Activated CD8-positive, alpha-beta memory T cell treated with anti-CD3 and anti-CD28 coated beads, Interleukin-2, amount 50 U/mL, for 24 hours (primary cell): ENCODE measurements at regions not wholly inside any gene's neighbourhood (a gene's known extent, or its start where the extent isn't known, plus 50 kb on each side); places are given as distances from the start of the nearest gene placed in this dataset.

Source experiments
- DNase-seq: peaks from one replicate; pipeline ENCODE4 v3.0.0-alpha.2; 2020; ENCODE audit errors: extremely low read depth

DNA sequence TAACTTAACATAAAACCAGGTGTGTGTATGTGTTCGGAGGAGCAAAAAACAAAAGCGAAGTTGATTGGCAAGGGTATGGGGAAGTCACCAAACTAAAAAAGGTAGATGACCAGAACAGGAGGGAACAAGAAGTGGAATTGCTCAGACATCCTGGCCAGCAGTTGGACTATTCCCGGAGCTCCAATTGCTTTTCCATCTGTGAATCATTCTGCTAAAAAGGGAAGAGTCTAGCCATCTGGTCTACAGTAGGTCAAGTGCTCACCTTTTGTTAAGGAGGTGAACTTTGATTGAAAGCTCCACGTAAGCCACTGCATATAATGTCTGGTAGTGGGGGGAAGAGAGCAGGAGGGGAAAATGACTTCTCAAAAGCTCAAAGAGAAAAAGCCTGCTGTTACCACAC is 50.0 kb upstream of the BET1 start:
- no peak for DNase-seq

DNA sequence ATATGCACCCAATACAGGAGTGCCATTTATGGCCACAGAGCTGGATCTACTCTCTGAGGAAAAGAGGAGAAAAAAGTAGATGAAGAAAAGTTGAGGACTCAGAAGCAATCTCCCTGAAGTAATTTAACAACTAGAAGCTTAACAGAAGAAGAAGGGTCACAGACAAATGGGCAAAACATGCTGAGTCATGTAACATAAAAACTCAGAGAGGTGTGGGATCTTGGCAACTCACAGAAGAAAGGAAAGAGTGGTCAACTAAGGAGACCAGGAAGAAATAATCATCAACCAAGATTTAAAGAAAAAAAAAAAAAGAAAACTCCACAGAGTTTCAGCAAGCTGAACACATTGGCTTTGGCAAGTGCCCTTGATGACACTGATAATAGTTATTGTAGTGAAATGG is 51.8 kb upstream of the BET1 start:
- DNase-seq: no peak

DNA sequence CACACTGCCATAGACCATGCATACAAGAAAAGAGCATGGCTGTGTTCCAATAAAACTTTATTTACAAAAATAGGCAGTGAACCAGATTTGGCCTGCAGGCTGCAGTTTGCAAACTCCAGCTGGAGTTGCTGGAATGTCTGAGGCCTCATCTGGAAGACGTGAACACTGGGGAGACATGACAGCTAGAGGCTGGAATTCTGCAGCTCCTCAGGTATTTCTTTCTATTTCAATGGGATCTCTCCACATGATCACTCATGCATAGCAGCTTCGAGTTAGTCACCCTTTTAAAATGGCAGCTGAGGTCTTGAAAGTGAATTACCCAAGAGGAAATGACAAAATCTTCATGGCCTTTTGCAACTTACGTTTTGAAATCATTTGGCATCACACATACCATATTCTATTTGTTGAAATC is 52.6 kb upstream of the BET1 start:
- DNase-seq: no peak

DNA sequence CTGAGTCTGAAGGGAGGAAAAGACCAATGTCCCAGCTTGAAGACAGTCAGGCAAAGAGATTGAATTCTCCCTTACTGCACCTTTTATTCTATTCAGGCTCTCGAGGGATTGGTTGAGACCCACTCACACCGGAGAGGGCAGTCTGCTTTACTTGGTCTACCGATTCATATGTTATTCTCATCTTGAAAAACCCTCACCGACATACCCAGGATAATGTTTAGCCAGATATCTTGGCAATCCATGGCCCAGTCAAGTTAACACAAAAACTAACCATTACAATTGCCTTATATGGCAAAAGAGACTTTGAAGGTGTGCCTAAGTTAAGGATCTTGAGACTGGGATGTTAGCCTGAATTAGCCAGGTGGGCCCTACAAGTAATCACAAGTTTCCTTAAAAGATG is 53.8 kb upstream of the BET1 start:
- DNase-seq: no peak

DNA sequence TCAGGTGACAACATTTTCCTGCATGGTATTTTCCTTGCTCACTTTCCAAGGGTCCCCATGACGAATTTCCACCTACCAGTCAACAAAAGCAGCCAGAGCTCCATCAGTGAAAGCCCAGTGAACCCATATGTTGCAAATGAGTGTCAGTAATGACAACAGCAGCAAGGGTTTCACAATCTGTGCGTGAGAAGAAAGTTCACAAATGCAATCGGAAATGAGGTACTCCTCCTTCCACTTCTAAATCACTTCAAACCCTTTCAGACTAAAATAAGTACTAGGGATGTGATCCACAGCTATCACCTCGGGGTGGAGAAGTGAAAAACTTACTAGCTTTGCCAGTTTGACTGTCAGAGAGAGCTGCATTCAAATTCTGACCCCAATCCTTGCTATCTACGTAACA is 55.6 kb upstream of the BET1 start:
- no peak for DNase-seq

DNA sequence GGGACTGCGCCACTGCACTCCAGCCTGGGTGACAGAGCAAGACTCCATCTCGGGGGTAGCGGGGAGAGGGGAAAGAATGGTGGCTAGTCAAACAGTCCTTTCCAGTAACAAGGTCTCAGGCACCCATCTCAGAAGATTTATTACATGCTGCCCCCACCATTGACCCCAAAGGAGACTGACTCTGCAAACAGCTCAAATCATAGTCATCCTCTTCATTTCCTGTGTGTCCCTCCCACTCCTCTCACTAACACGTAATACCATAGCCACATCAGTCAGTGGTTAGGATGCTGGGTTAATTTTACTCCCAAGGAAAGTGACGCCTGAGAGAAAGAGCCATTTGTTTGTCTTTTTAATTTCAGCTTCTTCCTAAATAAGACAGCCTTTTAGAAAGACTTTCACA is 56.6 kb upstream of the BET1 start:
- no peak for DNase-seq

DNA sequence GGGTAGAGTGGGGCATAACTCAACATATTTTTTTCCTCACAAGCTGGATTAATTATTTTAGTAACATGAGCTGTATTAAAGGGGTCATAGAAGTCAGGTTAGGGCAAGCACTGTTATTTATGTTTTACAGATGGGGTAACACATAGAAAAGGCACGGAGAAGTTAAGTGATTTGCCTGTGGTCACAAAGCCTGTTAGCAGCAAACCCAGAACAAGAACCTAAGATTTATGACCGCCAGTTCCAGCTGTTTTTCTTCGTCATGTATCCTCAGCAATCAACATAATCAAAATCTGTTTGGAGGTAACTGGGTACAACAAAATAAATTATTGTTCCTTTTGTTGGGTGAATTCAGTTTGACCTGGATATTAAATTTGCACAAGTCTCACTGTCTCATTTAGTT is 57.2 kb upstream of the BET1 start:
- no peak for DNase-seq

DNA sequence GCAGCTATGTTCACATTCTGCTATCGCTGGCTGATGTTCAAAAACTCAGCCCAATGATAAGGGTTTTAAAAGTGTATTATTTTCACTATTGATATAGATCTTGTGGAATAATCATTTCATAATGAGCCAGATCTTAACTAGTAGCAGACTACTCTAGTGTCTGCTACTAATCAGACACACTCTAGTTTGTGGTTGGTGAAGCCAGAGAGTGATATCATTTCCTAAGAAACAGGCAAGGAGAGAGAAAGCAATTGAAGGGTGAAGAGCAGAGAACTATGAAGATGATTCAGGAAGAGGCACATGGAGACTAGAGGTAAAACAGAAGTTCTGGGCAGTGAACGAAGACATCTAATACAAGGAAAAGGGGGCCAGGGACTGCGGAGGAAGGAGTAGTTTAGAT is 58.2 kb upstream of the BET1 start:
- DNase-seq: no peak

DNA sequence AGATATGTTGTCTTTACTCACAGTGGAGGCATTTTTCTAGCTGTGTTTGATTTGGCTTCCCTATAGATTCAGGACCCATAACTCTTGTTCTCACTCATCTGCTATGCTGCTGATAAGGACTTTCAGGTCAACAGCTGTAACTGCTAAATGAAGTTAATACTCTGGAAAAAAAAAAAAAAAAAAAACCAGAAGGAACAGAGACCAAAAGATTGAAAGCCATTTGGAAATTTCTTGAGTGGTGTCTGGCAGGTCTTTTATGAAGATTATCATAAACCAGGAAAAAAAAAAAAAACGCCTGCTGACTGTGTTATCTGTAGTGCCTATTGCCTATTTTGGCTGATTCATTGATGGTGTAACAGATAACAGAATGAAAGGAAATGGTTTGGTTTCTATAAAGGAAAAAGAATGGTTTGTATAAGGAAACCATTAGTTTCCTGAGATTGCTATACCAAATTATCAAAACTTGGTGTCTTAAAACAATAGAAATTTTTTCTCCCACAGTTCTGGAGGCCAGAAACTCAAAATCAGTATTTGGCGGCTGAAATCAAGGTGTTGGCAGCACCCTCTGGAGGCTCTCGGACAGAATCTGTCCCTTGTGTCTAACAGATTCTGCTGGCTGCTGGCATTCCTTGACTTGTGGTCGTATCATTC is 60.5 kb upstream of the BET1 start:
- DNase-seq: no peak

DNA sequence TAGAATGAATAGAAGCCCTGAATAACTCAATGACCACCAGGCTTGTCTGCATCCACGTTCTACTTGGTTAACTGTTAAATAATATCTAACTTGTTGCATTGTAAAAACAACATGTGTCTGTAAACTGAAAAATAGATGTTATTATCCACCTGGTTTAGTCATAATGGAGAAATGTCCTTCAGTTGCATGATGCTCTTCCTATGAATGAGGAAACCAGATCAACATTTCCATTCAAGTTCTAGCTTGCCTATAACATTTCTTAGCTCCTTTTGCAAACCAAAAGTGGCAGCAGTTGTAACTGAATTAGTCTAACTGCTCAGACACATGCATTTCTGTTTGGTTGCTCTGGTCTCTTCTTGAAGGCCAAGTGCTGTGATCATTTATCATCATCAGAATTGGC is 62.9 kb upstream of the BET1 start:
- no peak for DNase-seq

DNA sequence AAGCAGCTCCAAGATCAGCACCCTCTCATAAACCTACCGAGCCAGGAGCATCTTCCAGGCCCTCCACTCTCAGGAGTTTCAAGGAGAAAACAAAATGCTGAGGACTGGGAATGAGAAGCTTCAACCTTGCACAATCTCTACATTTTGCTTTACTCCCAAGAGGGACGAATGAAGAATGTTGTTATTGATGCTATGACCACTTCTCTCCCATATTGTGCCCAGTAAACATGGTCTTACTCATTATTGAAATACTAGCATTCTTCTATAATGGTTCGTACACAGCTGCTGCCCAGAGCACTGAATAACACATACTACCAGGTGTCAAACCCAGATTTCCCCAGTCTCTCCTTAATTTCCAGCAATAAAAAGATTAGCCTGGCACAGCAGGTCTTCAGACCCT is 63.4 kb upstream of the BET1 start:
- no peak for DNase-seq

DNA sequence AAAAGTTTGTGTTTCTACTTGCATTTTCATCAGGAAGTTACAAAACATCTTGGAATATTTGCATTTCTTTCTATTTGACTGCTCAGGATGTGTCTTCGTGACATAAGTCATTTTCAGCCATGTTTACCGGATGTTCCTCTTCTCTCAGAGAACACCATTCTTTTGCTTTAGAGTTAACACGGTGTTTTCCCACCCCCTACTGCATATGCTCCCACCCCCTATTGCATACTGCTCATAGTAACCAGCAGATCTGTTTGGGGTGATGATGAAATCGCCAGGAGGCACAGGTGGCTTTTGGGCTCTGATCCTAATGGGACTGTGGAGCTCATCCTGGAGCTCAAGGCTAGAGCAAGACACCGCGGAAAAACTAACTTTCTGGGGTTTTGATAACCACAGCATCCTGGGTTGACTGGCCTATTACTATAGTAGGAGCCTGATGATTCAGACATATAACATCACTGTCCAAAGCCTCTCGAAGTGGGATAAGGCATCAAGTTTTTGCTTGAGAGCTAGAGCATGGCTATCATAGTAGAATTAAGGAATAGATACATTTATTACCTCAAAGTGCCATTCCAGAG is 65.1 kb upstream of the BET1 start:
- no peak for DNase-seq

DNA sequence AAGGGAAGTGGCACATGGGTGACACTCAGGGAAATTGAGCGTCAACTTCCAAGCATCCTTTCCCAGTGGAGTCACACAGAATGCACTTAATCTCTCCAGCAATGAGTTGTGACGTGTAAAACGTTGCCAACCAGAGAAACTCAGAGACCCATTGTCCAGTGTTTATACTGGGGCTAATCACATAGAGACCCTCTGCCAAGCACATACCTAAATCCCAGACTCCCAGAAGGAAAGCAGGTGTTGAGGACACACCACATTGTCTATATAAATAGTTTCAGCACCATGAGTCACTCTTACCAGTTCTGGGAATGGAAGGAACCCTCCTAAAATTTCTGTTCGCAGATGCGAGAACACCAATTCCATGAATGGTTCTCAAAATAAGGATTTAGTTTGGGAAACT is 76.4 kb upstream of the BET1 start:
- no peak for DNase-seq

DNA sequence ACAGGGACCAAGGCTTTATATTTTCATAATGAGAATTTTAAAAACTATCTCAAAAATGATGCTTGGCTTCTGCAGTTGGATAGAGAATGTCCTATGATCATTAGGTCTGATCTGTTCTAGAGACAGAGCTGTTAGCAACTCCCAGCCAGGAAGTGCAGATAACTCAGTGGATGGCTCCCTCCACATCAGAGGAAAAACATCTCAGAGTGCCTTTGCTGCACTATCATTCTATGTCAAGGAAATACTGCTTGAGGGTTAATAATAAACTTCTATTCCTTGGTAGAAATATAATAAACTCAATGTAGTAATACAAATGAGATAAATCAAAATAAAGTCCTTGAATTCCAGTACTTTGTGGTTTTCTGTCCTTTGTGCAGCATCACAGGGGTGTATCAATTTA is 78.0 kb upstream of the BET1 start:
- no peak for DNase-seq

DNA sequence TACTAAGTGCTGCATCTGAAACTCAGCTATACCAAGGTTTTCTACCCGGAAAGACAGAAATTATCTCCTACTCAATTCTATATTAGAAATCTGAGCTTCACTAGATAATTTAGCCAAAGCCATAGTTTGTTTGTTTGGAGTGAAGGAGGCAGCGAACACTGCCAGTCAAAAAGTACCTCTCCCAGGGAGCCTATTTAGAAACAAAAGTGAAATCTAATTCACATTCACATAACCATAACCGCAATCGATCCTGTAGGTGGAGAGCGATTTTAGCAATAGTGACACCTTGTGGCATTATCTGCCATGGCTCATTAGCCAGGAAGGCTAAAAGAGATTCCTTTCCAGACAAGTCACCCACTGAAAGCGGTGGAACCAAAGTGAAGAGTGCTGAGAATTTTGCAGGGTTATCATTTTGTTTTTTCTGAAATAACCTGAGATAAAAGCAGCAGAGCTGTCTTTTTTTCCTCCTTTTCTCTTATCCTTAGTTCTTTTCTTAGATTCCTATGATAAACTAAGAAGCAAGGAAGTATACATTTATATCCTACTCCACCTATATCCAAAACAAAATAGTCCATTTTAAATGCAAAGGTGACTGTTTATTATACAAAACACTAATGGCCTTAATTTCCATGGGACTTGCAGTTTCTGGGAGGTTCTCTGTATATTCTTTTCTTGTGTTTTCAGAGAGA is 83.7 kb upstream of the BET1 start:
- peak; percentile 12 for DNase-seq

DNA sequence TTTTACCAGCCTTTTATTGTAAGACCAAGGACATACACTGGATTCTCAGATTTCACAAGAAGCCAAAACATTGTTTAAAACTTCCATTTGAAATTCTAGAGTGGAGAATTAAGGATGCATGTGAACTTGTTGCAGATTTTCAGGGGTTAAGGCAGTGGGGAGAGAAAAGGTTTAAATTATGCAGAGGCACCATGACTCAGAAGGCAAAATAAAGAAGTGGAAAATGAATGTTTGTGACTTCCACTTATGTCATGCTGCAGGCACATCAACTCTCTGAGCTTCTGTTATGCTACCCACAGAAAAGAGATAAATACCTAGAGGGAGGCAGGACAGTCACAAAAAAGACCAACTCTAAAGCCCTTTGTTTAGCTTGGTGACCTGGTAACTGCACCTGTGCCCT is 84.4 kb upstream of the BET1 start:
- DNase-seq: no peak

DNA sequence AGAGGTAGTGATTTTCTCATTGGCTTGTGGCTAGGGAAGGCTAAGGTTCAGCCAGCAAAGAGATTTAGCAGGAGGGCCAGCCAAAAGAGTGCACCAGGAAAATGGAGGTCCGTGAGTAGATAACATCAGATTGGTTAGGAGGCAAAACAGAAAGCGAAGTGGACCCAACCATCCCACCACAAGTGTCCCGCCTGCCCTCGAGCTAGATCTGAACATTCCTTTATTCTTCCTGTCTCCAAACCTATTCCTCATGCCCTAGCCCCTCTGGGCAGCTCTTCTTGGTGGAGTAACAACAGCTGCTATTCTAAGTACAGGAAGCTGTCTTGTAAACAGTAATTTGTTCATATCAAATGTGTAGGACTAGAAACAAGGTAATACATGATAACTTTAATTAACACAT is 85.7 kb upstream of the BET1 start:
- DNase-seq: no peak

DNA sequence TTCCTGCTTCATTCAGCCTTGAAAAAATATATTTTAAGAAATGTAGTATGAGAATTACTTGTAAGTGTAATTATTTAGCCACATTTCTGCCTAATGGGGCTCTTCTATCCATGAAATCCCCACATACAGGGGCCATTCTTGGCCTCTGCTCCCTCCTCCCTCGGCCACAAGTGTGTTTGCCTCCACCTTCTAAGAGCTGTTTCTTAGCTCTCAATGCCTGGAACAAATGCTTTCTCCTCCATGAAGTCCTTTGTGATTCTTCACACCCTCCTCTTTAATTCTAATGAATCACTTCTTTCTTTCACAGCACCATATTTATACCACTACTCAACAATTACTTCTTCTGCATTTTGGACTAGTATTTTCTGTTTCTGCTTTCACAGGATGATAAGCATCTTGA is 88.8 kb upstream of the BET1 start:
- DNase-seq: no peak

DNA sequence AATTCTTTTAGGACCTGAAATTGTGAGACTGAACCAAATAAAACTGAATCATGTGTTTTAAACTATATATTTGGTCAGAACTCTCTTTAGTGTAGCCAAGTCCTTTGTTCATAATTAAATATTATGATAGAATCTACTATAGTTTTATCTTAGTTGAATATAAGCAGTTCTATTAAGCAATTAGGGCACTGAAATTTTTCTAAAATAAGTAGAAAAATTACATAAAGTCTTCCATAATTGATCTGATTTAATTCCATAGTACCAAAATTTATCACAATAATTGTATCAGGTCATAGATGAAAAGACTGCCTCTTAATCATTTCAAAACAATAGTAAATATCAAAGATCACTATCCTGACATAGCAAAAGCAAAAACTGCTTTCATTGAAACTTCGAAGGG is 90.1 kb upstream of the BET1 start:
- no peak for DNase-seq

DNA sequence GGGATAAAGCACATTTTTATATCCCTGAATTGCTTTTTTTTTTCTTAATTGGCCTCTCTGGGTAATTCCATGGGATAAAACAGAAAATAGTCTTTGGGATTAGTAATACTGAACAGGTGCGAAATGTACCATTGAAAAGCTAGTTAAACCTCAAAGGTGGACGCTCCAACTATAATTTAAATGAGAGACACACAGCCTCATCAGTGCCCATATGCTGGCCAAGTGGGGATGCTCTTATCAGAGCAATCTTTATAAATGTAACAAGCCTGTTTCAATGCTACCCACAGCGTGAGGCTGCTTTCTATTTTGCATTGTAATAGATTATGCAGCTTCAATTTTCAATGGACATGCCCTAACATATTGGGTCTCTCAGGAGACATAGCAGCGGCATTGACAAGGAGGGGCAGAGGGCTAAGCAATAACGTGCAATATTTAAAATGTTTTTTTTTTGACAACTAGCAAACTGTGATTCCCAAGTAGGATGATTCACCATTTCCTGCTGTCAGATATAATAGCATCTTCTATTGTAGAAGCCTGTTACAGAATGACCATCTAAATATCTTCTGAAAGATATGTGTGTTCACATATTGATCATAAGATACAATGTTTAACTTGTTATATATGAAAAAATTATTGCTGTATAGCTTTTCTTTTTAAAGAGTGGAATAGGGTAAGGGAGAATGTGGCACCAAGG is 91.3 kb upstream of the BET1 start:
- no peak for DNase-seq

DNA sequence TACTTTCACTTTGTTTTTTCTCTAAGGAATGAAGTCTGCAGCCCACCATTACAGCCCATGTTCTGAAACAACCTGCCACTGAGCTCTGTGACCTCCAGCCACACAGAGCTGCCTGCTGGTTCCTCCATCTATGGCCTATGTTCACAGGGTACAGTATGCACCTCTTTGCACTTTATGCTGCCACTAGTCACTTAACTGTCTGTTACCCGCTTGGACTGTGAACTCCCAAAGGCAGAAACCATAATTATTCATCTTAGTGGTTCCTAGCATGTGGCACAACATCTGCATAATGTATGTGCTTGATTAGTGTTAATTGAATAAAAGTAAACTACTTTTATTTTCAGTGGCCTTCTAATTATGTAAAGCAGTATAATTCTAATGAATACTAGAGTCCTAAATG is 95.5 kb upstream of the BET1 start:
- no peak for DNase-seq

DNA sequence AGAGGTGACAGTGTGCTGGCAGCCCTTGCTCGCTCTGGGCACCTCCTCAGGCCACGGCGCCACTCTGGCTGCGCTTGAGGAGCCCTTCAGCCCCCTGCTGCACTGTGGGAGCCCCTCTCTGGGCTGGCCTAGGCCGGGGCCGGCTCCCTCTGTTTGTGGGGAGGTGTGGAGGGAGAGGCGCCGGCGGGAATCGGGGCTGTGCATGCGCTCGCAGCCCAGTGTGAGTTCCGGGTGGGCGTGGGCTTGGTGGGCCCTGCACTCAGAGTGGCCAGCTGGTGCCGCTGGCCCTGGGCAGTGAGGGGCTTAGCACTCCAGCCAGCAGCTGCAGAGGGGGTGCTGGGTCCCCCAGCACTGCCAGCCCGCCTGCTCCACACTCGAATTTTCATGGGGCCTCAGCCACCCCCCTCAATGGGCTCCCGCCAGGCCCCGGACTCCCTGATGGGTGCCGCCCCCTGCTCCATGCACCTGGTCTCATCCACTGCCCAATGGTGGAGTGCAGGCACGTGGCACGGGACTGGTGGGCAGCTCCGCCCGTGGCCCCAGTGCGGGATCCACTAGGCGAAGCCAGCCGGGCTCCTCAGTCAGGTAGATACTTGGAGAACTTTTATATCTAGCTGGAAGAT is 96.7 kb upstream of the BET1 start:
- DNase-seq: no peak

DNA sequence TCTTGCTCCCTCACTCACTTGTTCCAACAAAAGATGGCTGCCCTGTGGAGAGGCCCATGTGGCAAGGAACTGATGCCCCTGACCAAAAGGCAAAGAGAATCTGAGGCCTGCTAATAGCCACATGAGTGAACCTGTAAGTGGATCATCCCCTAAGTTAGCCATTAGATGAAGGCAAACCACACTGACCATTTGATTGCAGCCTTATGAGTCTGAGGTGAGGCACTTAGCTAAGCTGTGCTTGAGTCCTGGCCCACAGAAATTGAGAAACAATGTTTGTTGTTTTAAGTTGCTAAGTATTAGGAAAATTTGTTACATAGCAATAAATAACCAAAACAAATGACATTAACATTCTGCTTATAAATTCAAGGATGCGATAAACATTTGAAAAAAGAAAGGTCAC is 100.1 kb upstream of the BET1 start:
- DNase-seq: no peak
